Left ventricle myocardium inferior (tissue), 1 donor: ENCODE measurements at regions not wholly inside any gene's neighbourhood (a gene's known extent, or its start where the extent isn't known, plus 50 kb on each side); places are given as distances from the start of the nearest gene placed in this dataset.
"Not testable (repeated sequence)": the region's sequence is repeated elsewhere in the genome, so short reads cannot be mapped to it uniquely, and the experiment has no call there.

Source experiments
- DNase-seq: peaks from one replicate; pipeline ENCODE4 v3.0.0-alpha.2; 2020
- H3K27ac ChIP-seq: fragments of 200-600 bp; replicated peaks from 2 replicates; pipeline ENCODE4 v1.8.0; 2021
- H3K27me3 ChIP-seq: fragments of 200-600 bp; 2 replicates; pipeline ENCODE4 v1.8.0; 2021; ENCODE audit warnings: low read depth
- H3K36me3 ChIP-seq: fragments of 200-600 bp; 2 replicates; pipeline ENCODE4 v1.8.0; 2021
- H3K4me1 ChIP-seq: fragments of 200-600 bp; 2 replicates; pipeline ENCODE4 v1.8.0; 2021
- H3K4me3 ChIP-seq: fragments of 200-600 bp; 2 replicates; pipeline ENCODE4 v1.8.0; 2021; ENCODE audit warnings: mild to moderate bottlenecking, moderate library complexity
- H3K9me3 ChIP-seq: fragments of 200-600 bp; replicated peaks from 2 replicates; pipeline ENCODE4 v1.8.0; 2021
- intact Hi-C: fragments of 100-400 bp; cut with micrococcal nuclease; formaldehyde crosslinking; loops from one replicate; pipeline ENCODE4 v1.11.0; 2022
- TF ChIP-seq, protein P1 (sequence below): fragments of 200-600 bp; IDR thresholded peaks from 2 replicates; pipeline ENCODE4 v1.8.0; 2021; ENCODE audit warnings: antibody characterized with exemption, mild to moderate bottlenecking, borderline replicate concordance
- donor health status: DM: no; HTN: yes; CAD: no; lungs with severe emphysema.

DNA sequence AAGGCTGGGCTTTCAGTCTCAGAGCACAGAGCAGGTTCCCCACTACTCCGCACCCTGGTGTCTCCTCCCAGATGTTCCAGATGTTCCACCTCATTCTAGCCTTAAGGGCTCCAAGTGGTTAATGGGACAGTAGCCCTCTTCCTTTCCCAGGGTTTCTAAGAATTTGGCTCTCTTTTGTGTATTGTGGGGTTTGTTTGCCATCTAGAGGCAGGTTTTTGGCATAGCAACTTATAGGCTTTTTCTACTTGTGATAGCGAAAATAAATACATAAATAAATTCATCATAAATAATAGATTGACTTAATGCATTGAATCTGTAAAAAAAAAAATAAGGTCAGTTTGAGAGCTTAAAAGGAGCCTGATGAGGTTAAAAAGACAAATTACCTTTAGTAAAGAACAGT is 86.1 kb upstream of the XKR3 start:
- intact Hi-C loops, H3K9me3 ChIP-seq, H3K4me1 ChIP-seq, H3K27ac ChIP-seq, H3K36me3 ChIP-seq, DNase-seq, H3K4me3 ChIP-seq: not testable (repeated sequence)
- peaks cover 81% of the 10 kb centered on the region for H3K27me3 ChIP-seq
- TF ChIP-seq, protein P1, sequence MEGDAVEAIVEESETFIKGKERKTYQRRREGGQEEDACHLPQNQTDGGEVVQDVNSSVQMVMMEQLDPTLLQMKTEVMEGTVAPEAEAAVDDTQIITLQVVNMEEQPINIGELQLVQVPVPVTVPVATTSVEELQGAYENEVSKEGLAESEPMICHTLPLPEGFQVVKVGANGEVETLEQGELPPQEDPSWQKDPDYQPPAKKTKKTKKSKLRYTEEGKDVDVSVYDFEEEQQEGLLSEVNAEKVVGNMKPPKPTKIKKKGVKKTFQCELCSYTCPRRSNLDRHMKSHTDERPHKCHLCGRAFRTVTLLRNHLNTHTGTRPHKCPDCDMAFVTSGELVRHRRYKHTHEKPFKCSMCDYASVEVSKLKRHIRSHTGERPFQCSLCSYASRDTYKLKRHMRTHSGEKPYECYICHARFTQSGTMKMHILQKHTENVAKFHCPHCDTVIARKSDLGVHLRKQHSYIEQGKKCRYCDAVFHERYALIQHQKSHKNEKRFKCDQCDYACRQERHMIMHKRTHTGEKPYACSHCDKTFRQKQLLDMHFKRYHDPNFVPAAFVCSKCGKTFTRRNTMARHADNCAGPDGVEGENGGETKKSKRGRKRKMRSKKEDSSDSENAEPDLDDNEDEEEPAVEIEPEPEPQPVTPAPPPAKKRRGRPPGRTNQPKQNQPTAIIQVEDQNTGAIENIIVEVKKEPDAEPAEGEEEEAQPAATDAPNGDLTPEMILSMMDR, result peak; percentile 46

DNA sequence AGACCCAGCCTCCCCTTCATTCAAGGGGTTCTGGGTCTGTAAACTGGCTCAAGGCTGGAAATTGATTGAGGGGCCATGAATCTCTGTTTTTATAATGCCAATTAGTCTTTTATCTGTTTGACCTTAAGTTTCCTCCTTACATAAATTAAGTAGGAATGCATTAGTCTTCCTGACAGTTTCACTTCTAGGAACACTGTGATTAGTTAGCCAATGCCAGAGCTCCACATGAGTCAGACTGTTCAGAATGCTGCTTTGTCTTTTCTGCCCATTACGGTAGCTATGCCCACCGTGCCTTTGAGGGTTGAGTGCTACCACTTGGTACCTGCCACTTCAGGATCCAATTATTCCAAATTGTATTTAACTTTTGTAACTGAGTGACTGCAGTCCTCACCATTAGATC is 76.8 kb upstream of the XKR3 start:
- H3K36me3 ChIP-seq, DNase-seq, H3K9me3 ChIP-seq, intact Hi-C loops, H3K27ac ChIP-seq, H3K4me1 ChIP-seq, H3K27me3 ChIP-seq, H3K4me3 ChIP-seq: not testable (repeated sequence)

DNA sequence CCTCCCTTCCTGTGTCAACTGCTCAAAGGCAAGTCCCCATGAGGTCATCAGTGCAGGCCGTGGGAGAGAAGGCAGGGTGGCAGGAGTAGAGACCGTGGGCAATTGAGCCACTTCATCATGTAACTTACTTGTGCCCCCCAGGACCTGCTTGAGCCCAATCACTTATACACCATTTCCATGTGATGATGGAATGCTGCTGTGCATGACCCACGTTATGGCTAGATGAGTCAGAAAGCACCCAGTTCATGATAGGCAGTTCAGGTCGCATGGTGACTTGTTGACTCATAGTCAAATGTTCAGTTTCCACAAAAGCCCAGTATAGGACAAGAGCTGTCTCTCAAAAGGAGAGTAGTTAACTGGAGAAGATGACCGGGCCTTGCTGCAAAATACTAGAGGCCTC is 76.4 kb upstream of the XKR3 start:
- DNase-seq, H3K27ac ChIP-seq, intact Hi-C loops: not testable (repeated sequence)

DNA sequence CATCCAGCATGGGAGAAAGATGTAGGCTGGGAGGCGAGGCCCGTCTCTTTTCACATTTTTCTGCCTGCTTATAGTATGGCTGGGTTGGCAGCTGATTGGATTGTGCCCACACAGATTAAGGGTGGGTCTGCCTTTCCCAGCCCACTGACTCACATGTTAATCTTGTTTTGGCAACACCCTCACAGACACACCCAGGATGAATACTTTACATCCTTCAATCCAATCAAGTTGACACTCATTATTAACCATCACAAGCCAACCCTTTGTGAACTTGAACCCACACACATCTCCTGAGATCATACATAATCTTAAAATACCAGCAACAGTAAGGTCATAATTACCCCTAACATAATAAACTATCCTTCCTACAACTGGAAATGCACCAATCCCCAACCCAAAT is 74.1 kb upstream of the XKR3 start:
- H3K4me3 ChIP-seq, H3K4me1 ChIP-seq, H3K9me3 ChIP-seq, H3K36me3 ChIP-seq, DNase-seq, H3K27me3 ChIP-seq, intact Hi-C loops, H3K27ac ChIP-seq: not testable (repeated sequence)

More for the DNA sequence above, 76.4 kb upstream of the XKR3 start:
- not testable (repeated sequence) for H3K4me3 ChIP-seq, H3K4me1 ChIP-seq, H3K27me3 ChIP-seq, H3K9me3 ChIP-seq, H3K36me3 ChIP-seq

DNA sequence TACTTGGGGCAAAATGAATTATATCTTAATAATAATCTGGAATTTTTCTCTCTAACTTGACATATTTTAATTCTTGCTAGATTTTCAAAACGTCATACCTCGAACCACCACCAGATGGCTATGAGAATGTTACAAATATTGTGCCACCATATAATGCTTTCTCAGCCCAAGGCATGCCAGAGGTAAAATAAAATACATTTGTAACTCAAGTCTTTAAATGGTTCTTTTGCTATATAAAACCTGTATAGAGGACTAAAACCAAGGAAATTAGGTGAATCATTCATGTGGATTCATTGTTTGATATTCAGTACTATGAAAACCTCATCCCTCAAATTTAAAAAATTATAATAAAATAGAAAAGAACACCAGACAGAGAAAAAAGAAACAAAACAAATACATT is 72.2 kb upstream of the XKR3 start:
- H3K9me3 ChIP-seq, H3K4me3 ChIP-seq, H3K27ac ChIP-seq, intact Hi-C loops, H3K27me3 ChIP-seq, H3K36me3 ChIP-seq, DNase-seq, H3K4me1 ChIP-seq: not testable (repeated sequence)
- TF ChIP-seq, protein P1, result peak; percentile 16

- H3K27ac ChIP-seq, H3K36me3 ChIP-seq, H3K4me3 ChIP-seq, intact Hi-C loops, H3K9me3 ChIP-seq, H3K4me1 ChIP-seq, H3K27me3 ChIP-seq, DNase-seq: not testable (repeated sequence)
- TF ChIP-seq, protein P1, result peak; percentile 54
These were observed 66.7 kb upstream of the XKR3 start for GRCh38 chr22:16891892-16892291.

- H3K27ac ChIP-seq, H3K36me3 ChIP-seq, DNase-seq, H3K9me3 ChIP-seq, H3K4me3 ChIP-seq, H3K27me3 ChIP-seq, intact Hi-C loops, H3K4me1 ChIP-seq: not testable (repeated sequence)
These were observed 51.1 kb upstream of the XKR3 start for GRCh38 chr22:16876339-16876738.
